CMK (cell line): ENCODE measurements at regions not wholly inside any gene's neighbourhood (a gene's known extent, or its start where the extent isn't known, plus 50 kb on each side); places are given as distances from the start of the nearest gene placed in this dataset.
"Not testable (repeated sequence)": the region's sequence is repeated elsewhere in the genome, so short reads cannot be mapped to it uniquely, and the experiment has no call there.

Experiments used
- DNase-seq: peaks from one replicate; pipeline ENCODE4 v3.0.0-alpha.2; 2010; ENCODE audit warnings: low read depth

DNA sequence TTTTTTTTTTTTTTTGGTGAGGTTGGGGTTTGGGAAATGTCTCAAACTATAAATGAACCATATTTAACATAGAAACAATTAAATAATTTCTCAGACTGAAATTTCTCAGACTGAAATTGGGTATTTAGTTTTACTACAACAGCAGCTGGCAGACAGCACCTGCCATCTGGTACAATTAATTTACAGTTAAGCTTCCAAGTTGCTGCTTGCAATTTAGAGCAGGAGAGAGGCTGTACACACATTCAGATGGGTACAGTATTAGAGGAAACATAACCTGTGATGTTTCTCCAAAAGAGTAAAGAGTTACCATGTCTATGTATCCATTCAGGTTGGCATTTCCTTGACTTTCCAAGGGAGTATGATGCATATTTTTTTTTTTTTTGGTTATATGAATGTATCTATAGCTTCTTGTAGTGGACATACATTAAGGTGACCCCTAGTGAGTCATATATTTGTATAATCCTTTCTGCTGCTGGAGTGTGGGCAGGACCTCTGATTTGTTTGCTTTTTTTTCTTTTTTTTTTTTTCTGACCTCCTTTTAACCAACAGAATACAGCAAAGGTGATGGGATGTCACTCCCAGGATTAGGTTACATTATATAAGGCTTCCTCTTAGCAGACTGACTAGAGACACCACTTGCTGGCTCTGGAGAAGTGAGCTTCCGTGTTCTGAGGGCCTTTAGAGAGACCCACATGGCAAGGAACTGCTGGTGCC, 201.7 kb downstream of the PTH2R start:
- DNase-seq: no peak

GRCh38 chr2:208609166-208609804, 202.7 kb downstream of the PTH2R start:
- no peak for DNase-seq

DNA sequence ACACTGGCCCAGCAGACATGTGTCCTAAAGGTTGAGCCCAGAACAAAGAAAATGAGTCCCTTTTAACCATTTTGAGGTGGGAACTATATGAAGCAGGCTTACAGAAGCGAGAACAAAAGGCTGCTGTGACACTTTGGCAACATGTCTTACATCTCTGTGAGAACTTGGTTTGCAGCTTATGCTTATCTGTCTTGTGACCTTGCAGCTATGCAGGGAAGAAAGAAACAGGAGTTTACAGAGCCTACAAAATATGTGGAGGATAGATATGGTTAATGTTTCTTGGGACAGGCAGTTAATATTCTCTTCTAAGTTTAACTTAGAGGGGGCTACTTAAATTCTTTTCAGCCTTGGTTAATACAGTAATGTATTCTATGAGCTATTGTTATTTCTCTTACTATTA, 209.1 kb downstream of the PTH2R start:
- DNase-seq: not testable (repeated sequence)

- DNase-seq: no peak
Observed at GRCh38 chr2:208618220-208618619, 211.6 kb downstream of the PTH2R start.

DNA sequence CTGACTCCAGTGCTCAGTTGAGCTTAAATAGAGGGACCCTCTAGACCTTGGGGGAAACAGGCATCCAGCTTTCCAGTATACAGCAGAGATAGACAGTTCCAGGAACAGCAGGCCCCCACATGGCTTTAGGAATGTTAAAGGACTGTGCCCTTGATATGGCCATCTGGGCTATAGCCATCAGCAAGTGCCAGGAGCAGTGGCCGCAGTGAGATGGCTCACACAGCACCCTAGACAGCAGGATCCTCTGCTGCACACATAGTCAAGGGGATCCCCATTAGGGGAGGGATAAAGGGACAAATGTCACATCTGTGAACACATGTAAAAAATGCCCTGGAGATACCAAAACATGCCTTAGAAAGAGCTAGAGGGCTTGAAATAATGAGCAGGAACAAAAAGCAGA, 213.4 kb downstream of the PTH2R start:
- DNase-seq: no peak

DNA sequence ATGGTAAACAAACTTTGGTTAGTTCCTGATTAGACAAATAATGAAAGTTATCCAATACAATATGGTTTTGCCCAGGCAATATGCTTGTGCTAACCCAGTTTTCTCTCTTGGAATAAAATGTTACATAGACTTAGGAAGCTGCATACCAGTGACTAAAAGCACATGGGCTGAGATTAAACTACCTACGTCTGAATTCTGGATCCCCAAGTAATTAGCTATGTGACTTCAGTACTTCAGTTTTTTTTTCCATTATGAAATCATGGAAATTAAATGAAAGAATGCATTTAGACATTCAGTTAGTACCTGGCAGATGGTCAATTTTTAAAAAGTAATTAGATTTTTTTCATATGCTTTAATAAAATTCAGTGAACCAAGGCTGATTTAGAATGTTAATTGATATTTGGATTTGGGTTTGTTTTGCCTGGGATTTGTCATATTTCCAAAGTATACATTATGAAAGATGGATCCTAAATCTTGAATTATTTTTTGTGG, 213.9 kb downstream of the PTH2R start:
- no peak for DNase-seq

DNA sequence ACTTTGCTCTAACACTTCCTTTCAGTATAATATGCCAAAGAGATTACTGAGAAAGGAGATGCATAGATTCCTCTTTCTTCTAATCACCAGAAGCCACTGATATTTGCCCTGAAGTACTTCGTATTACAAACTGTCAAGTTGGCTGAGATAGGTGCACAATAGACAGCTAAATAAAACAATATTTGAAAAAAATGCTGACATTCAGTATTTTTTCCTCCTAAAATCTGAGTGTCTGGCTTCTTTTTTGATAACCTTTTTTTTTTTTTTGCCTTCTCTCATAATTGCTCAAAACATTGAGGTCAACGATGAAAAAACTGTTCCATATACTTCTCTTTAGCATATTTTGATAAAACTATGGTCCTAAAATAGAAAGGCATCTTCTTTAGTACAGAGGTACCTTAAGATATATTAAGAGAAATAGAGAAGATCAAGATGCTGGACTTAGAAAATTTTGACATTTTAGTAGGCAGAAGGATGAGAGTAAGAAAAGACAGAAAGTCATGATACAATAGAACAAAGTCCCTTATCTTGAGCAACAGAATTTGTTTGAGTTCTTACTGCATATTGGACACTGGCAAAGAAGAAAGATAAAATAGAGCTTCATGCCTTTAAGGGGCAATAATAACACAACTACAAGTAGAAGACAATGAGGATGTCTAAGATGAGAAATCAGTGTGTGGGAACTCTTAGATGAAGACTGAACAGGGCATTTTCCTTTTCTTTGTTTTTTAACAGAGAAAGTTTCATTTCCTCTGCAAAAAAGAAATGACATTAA, 220.7 kb downstream of the PTH2R start:
- DNase-seq: no peak

DNA sequence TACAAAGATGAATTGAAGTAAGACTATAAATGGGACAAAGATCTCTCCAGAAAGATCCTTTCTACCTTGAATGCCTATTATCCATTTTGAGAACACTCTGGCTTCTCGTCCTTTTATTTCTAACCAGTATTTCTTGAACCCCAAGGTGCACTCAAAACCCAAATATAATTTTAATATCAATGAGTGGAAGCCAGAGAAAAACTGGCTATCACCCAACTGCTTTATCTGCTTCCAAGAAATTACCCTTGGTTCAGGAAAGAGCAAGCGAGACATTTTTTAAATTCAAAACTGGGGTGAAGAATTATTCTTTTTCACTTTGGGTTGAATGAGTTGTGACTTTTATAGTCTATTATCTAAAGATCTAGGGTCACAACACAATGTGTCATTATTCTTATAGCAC, 221.3 kb downstream of the PTH2R start:
- no peak for DNase-seq

GRCh38 chr2:208638059-208638458, 231.5 kb downstream of the PTH2R start:
- DNase-seq: no peak

GRCh38 chr2:208642125-208642779, 235.7 kb downstream of the PTH2R start:
- DNase-seq: no peak

GRCh38 chr2:208643145-208643544, 236.6 kb downstream of the PTH2R start:
- DNase-seq: no peak

DNA sequence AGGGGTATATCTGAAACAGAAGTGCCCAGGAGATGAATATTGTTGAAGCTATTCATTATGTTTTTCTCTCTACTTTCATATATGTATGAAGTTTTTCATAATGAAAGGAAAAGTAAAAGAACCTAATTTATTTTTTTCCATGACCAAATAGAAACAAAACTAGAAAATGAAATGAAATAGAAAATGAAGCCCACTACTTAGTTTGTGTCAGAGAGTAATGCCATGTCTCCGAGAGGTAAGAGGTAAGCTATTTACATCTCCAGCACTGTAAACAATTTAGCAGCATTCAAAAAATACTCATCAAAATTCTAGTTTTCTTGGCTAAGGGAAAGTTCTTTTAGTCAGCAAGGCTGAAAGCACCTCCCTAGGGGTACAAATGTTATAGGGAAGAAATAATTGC, 238.6 kb downstream of the PTH2R start:
- no peak for DNase-seq

- no peak for DNase-seq
Observed at GRCh38 chr2:208648368-208648767, 241.8 kb downstream of the PTH2R start.

DNA sequence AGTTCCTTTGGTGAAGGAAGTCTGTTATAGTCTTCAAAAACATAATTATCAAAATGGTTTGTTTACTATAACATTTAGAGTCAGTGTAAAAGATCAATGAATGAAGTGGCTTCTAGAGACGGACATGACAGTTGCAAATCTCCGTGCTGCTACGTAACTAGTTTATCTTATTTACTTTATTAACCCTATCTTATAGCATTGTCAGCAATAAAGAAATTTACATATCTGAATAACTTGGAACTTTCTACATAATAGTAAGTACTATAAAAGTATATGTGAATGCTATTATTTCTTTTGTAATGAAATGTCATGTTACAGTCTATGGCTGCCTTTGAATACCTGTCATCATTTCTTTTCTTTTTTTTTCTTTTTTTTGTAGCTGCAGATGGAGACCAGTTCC, 246.8 kb downstream of the PTH2R start:
- DNase-seq: no peak

DNA sequence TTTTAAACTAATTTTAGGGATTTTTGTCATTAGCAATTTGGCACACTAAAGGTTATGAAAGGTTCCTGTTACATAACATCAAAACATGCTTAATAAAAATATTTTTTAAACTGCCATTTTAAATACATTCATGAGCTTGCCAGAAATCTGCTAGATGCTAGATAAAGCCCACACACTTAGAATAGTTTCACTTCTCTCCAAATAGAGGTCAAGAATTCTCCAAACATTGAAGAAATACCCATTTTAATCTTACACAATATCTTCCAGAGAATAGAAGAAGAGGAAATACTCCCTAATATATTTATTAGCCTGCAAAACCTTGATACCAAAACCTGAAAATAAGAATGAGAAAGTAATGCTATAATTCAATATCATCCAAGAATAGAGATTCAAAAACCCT, 247.5 kb downstream of the PTH2R start:
- DNase-seq: no peak

GRCh38 chr2:208657468-208657867, 250.9 kb downstream of the PTH2R start:
- DNase-seq: no peak

DNA sequence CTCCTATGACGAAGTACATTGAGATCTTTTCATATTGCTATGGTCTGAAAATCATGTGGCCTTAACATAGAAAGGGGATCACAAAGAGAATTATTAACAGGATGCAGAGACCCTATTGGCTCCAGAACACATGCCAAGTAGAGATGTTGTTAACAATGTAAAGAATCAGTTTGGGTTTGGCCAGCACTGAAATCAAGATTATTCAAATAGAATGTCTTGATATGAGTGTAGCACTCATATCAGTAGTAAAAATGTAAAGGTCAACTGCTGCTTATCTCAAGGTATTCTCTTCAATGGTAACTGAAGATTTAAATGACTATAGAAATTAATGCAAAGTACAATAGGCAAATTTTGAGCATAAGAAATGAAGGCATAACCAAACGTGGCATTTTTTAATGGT, 262.8 kb downstream of the PTH2R start:
- DNase-seq: no peak

GRCh38 chr2:208671284-208671683, 264.7 kb downstream of the PTH2R start:
- no peak for DNase-seq

- DNase-seq: no peak
Observed at GRCh38 chr2:208671886-208672680, 265.5 kb downstream of the PTH2R start.

GRCh38 chr2:208673631-208674030, 267.0 kb downstream of the PTH2R start:
- DNase-seq: no peak

GRCh38 chr2:208674919-208675318, 268.3 kb downstream of the PTH2R start:
- no peak for DNase-seq

GRCh38 chr2:208685929-208686328, 279.3 kb downstream of the PTH2R start:
- not testable (repeated sequence) for DNase-seq
